ENCODE measurements at regions not wholly inside any gene's neighbourhood (a gene's known extent, or its start where the extent isn't known, plus 50 kb on each side); places are given as distances from the start of the nearest gene placed in this dataset.

DNA sequence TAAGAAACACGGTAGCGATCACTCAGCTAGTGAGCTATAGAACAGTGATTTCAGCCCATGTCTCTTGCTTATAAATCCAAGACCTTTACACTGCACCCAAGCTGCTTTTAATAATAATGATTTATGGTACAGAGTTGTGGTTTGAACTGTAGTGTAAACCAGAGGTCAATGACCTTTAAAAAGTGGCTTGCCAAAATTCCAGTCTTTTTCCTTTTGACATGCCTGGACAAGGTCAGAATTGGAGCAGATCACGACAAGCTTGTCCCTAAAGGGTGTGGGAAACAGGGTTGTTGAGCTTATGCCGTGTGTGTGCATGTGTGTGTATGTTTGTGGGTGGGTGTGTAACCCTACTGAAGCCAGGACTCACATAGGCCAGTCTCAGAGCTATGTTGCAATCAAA lies 225.3 kb upstream of the CLINT1 start:
- DNase-seq, result no peak

DNA sequence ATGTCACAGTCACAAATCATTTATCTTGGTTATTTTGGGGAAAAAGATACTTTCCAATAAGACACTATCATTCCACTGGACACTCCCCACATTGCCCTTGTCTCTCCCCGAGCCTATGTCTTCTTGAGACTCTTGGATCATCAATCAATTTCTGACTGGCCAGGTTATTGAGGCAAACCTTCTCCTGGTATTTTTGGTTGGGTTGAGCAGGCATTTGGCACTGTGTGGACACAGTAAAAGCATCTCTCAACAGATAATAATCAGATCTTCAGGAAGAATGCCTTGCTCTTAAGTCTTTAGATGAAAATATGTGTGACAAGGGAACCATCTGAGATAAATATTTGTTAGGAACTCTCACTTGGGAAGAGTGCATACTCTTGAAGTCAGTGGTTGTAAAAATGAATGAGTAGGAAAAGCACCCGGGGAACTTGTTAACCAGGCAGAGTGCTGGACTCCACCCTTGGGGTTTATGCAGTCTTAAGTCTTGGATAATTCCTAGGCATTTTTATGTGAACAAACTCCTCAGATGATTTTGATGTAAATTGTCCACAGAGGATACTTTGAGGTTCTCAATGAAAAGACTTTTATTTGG lies 223.8 kb upstream of the CLINT1 start:
- DNase-seq, result no peak

DNA sequence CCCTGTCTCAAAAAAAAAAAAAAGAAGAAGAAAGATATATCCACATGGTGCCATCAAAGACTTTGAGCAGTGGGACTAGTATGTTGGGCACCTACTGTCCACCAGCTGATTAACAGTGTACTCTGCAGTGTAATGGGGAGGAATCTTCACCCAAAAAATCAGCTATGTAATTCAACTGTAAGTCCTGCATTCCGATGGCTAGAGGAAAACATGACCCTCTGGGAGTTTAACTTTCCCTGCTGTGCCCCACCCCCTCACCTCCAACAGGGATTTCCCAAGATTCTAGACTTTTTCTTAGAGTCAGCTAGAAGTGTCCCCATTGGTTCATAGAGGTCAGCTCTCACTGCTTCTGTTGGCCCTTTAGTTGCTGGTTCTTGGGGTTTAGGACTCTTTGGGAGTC lies 221.2 kb upstream of the CLINT1 start:
- no peak for DNase-seq

DNA sequence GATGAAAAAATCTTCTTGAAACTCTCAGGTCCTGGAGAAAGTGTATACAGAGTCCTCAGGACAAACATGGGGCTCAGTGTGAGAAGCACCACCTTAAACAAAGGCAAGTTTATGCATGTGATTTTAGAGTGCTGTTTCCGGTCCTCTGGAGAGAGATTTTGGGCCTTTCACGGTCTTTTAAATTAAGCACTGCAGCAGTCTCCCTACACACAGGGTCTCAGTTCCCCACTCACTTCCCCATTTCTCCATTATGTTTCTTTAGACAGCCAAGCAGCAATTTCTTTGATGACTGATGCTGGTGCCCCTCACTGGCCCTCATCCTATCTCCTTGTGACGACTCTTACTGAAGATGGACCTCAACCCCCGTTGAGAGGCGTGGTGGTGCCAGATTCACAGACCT lies 220.2 kb upstream of the CLINT1 start:
- no peak for DNase-seq

DNA sequence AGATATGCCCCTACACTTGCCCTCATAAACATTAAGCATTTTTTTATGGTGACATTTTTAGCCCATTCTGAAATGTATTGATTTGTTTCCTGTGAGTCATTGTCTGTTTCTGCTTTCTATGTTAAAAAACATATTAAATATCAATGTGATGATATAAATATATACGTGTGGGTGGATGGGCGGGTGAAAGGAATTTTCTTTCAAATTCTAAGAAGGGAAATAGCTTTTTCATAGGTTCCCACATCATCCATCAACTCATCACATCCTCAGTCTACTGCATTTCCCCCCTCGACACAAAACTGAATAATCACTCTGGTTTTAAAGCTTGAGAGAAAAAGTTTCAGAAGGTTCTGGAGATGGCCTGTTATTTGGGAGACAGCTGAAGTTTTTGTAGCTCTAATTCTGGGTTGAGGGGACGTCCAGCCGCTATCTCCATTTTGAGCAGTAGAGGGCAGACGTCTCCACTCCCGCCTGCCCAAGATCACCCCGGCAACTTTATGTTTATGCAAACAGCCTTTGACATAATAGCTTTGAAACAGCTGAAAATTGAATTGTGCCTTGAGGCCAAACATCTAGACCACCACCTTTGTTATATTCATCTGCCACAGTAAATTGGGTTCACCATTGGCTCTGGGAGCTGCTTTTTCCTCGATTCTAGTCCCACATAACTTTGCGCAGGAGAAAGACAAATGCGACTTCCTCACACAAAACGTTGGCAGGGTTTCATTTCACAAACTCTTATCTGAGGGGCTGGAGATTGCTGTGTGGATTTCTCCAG lies 216.2 kb upstream of the CLINT1 start:
- peak; percentile 58 for DNase-seq

DNA sequence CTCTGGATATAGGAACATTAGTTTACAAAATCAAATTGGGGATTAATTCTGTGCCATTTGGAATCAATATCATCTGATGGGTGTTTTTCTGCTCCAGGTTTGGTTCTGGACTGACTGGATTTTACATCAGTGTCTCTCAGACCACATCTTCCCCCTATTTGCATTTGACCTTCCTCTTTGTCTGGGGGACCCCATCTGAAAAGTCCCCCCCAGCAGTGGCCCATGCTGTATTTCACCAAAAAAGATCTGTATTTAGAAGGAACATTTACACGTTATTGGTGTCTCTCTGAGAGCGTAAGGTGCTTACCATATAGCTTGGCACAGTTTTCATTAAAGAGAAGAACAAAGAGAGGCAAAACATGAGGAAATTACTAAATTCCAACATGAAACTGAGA lies 215.6 kb upstream of the CLINT1 start:
- no peak for DNase-seq

DNA sequence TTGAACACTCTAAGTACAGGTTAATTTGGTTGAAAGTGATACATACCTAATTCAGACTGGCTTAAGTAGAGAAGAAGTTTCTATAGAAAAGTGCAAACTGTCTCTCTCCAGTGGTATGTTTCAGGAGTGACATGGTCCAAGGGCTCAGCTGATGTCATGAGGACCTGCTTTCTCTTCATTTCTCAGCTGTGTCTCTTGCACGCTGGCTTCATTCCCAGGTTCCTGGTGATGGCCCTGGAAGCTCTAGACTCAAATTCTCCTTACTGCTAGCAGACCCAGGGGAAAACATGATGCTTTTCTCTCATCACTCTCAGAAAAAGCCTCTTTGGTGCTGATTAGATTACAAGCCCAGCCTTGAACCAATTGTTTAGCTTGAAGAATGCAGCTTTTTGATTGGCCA lies 211.9 kb upstream of the CLINT1 start:
- DNase-seq, result no peak

DNA sequence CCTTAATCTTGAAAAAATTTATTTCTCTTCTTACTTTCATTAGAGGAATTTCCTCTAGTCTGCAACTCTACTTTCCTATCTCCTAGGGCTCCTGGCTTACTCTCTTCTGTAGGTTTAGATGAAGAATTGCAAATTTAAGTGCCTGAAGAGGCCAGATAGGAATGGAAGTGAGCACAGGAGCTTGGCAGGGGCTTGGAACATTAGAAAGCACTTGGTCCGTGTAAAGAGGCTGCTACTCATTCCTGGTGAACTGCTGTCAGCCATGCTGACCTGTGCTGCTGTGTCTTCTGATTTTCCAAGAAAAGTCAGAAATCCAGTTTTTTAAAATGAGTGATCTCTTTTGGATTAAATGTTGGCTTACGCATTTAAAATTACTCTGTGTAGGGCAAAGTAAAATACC lies 210.9 kb upstream of the CLINT1 start:
- no peak for DNase-seq

DNA sequence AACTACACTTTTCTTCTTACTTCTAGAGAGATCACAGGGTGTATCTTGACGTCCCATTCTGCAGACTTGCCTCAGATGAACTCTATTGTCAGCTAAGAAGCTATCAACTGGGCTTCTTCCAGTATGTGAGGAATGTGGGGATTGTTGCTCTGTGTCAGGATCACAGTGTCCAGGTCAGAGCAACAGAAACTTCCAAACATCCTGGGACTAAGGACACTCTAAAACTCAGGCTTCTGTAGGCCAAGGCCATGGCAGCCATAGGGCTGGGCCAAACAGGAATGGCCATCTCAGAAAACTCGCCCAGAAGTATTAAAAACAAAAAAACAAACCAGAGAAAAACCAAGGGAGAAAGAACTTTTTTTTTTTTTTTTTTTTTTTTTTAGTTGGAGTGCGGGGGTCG lies 210.0 kb upstream of the CLINT1 start:
- no peak for DNase-seq

DNA sequence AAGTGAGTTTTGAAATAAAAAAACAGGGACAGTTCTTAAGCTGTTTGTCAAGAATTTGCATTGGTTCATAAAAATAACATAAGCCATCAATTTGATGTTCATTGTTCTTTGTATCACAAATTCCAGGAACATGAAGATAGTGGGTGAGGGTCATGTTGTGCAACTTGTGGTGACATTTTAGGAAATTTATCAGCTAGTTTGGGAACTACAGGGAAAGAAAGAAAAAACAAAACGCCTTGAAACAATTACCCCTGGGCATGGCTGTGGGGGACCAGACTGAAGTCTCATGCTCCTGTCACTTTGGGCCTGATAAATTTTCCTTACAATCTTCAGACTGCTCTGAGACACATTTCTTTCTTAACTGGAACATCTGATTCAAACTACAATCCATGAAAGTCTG lies 207.1 kb upstream of the CLINT1 start:
- DNase-seq, result no peak

DNA sequence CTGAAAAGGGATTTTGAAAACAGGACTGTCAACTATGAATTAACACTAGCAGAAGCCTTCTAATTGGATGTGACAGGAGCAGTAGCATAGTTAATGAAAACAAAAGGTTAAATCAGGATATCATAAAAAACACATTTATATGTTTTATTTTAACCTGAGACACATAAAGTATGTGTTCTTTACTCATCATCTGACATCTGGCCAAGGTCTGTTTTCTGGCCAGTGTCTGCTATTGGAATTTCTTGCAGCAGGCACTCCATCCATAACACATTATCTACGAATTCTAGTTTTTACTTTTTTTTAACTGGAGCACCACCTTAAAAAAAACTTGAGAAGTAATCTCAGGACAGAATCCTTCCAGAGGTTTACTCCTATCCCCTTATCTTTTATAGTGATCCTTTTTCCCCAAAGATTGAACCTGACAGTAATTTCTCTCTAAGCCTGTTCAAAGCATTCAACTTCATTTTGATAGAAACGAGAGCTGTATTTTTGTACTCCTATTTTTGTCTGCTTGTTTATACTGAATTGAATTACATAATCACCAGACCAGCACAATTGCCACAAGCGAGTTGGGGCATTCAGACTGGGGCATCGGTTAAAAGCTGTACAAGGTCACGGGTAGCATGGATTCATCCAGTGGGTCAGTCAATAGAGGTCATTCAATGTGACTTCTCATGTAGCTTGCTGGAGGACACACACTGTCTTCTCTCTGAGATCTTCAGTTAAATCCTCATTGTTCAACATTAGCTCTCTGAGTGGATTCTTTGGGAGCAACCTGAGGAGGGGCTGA lies 205.6 kb upstream of the CLINT1 start:
- DNase-seq, result no peak

DNA sequence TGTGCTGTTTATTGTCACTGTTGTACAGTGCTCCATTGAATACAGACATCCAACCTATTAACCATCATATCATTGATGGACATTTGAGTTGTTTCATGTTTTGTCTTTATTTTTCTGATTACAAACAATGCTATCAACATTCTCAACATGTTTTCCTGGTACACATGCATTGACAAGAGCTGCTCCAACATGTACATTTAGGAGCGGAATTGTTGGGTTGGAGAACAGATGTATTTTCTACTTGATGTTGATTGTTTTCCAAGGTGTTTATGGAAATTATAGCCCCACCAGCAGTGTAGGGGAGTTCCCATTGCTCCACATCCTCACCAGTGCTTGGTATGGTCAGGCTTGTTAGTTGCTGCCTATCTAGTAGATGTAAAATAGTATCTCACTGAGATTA lies 204.1 kb upstream of the CLINT1 start:
- no peak for DNase-seq

DNA sequence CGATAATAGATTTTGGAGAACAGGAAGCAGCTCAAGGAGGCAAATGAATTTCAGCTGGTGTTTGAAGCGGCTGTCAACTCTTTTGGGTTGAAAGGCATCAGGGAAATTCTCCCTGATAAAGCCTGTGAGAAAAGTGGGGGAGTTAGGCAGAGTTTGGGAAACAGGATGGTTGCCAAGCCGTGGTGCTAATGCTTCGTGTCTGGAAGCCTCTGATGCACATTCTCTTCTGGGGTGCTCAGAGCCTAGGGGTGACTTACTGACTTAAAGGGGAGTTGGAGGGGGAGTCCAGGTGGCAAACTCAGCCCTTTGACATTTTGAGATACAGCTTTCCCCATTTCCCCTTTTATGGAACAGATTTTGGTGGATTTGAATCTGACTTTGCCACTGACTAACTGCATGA lies 202.5 kb upstream of the CLINT1 start:
- DNase-seq, result no peak

DNA sequence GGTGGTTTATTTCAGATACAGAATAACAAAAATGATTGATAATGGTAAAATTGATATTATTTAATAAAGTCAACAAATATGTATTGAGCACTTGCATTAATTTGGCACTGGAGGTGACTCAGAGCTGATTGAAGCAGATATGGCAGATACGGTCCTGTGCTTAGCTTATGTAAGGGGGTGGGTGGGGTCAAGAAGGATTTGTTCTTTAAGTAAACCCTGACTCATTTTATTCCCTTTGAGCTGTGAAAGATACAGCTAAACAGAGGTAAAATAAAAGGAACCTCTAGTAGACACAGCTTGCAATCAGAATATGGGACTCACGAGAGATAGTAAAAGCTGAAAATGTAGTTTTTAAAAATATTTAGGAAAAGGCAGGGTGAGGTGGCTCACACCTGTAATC lies 201.3 kb upstream of the CLINT1 start:
- DNase-seq, result no peak

DNA sequence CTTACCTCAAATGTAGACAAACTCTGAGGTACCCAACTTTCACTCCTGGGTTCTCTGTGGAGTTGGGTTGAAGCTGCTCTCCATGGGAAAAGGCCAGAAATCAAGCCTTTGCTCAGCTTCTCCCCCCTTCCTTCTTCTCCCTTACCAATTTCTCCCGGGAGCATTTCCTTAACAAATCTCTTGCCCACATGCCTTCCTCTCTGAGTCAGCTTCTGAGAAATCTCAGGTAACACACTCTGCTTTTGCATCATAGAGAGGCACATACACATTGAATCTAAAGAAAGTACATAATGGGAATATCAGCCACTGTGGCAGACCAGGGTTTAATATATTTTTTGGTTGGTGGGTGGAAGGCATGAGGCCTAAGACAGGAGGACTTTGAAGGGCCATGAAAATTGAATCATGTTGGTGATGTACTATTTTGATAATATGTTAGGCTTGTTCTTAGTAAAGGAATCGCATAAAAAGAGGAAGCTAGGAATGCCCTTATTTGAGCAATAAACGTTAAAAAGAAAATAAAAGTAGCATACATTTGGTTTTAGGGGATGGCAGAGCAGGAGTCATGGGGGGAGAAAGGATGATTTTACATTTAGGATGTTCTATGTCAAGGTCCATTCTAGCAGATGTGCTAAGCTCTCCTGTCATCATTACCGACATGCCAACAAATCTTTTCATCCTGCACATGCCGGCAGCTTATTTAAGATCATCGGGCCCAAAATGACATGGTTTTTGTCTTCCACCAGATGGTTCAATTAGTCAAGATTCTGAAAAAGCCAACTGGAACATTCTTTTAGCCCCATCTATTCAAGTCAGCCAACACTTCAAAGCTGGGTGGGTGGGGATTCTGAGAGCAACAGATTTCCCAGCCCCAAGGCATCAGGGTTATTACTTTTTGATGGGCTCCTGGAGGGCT lies 199.5 kb upstream of the CLINT1 start:
- DNase-seq, result peak; percentile 46

DNA sequence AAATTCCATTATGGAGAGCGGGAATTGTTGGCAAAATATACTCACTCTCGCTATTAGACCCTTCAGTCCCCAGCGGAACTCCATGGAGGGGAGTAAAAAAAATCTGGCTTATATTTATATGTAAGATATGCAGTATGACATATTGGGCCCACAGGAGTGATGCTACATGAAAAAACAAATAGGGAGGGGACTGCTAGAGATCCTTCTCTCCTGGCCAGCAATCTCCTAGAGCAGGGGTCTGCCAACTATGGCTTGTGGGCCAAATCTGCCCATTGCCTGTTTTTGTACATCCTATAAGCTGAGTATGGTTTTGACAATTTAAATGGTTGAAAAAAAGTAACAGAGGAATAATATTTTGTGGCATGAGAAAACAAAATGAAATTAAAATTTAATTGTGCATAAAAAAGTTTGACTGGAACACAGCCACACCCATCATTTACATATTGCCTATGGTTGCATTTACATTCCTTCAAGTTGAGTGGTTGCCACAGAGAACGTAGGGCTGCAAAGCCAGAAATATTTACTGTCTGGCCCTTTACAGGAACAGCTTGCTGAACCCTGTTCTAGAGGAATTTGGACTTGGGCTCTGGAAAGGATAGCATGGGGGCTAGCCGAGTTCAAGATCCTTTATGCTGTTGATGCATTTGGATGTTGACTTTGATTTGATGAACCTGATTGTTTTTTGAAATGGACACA lies 197.3 kb upstream of the CLINT1 start:
- DNase-seq, result no peak

DNA sequence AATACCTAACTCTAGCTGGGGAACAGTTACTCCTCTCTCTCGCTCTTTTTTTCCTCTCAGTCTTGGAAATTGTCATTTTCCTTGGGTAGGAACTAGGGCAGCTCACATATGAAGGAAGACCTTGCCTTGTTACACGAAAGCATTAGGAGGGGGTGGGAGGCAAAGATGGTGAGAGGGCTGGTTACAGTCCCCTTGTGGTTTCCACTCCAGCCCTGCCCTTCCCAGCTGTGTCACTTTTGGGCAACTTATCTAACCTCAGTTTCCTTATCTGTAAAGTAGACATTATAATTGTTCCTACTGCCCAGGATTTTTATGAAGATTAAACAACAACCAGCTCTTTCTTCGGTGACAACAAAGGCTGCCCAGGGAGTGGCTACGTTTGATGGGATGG lies 196.2 kb upstream of the CLINT1 start:
- no peak for DNase-seq

DNA sequence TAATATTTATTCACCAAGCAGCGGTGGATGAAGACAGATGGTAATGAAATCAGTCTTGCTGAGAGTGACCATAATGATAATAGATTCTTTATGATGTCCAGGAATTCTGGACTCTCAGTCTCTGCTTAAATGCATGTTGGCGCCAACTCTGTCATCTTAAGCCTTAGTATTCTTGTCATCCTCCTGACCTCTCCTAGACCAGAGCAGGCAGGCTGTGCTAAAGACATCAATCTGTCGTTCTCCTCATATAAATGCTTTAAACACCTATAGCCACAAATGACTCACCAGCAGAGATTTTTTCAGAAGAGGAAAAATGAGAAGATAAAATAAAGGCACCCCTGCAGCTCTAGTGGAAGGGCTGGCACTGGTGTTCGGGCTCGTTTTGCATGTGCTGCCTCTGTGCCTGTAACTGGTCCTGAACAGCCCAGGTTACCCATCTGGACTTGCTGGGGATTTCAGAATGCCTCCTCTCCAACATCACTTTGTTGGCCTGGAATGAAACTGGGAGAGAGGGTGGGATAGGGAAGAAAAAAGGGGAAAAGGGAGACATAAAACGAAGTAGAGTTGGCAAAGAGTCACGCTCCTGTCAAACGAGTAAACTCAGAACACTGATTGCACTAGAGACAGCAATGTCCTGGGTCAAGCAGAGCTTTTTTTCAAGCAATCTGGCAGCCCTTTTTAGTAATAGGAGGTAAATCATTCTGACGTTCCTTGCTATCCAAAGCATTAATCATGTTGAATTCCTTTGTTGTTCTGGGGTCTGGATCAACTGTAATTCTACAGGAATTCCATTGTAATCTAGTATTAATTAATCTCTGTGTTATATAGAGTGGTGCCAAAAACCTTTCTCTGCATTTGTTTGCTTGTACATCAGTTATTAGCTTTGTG lies 195.5 kb upstream of the CLINT1 start:
- DNase-seq, result no peak

DNA sequence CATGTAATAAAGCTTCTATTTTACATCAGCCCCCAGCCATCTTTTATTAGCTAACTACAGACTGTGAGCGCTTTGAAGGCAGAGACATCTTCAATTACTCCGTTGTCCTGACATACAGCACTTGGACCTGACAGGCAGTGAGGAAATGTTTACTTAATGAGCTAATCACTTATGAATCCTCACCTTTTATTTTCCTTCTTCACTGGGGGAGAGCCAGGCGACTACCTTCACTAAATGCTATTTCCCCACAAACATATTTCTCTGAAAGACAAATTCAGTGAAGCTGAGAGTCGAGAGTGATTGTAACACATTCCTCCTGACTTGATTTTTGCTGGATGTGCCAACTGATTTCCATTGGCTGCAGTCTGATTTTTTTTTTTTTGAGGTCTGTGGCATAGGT lies 192.1 kb upstream of the CLINT1 start:
- DNase-seq, result no peak

DNA sequence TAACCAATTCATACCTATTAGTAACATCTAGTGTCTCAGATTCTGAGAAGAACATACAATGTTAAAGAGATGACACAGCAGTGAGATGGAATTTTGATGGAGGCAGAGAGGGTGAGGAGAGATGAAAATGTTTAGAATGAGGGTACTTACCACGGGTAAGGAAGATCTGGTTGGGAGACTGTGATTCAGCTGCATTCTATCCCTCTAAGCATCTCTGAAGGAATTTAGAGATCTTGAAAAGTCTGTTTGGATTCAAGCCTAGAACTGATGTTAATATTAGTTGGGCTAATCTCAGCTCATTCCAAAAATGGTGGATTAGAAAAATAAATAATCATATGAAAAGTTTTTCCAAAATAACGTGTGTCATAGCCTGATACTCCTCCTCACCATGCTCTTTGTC lies 191.5 kb upstream of the CLINT1 start:
- DNase-seq, result no peak

DNA sequence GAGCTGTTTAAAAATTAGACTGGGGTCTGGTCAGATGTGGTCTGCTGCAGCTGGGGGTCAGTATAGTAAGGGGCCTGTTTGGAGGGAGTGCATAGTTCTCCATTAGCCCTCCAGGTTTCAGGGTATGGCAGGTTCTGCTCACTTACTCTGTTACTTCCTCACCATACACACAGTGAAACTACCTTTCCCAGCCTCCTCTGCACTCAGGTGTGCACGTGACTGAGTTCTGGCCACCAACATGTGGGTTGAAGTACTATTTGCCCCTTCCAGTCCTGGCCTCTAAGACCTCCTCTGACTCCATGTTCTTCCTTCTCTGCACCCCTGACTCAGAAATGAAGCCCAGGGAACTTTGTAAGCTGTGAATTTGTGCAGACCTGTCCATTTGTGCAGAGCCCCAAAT lies 190.5 kb upstream of the CLINT1 start:
- DNase-seq, result no peak

DNA sequence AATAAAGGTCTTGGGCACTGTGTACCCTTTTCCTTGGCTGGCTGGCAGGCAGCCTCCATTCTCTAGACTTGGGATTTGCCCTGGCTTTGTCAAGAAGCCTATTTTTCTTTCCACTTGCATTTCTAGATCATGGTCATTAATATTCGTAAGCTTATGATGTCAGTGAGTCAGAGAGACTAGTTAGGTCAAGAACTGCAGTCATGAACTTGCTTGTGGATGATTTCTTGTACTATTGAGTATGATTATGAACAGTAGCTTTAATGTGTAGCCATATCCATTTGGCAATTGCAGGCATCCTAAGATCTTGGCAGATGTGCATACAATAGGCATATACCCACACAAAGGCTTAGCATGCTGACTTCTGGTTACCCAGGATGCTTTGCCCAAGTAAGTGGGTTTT lies 186.8 kb upstream of the CLINT1 start:
- no peak for DNase-seq

Data from suppressor macrophage treated with lipopolysaccharide for 4 hours (primary cell).